Heart right ventricle (tissue), 16 donors: ENCODE measurements at regions not wholly inside any gene's neighbourhood (a gene's known extent, or its start where the extent isn't known, plus 50 kb on each side); places are given as distances from the start of the nearest gene placed in this dataset.
"Not testable (repeated sequence)": the region's sequence is repeated elsewhere in the genome, so short reads cannot be mapped to it uniquely, and the experiment has no call there.

Experiments
- ATAC-seq, 8 donors: fragments of 200-7000 bp; cut with Tn5 transposase; one replicate each; pipeline ENCODE4 v1.9.1; 2020; ENCODE audit warnings: mild to moderate bottlenecking in 8 of 8, moderate library complexity in 8 of 8, moderate number of reproducible peaks in 1 of 8
- DNase-seq, 2 donors: peaks; one replicate each; pipeline ENCODE4 v3.0.0-alpha.2; 2020
- H3K27ac ChIP-seq, 10 donors: fragments of 200-600 bp; sonication (generic) in 2 of 10; one replicate each; pipeline versions ENCODE4 v1.5.0 to v1.8.0; 2020 to 2022; ENCODE audit warnings: mild to moderate bottlenecking in 3 of 10
- H3K27me3 ChIP-seq, 7 donors: fragments of 200-600 bp; one replicate each; pipeline ENCODE4 v1.8.0; 2021 to 2022; ENCODE audit warnings: mild to moderate bottlenecking in 2 of 7
- H3K36me3 ChIP-seq, 9 donors: fragments of 200-600 bp; sonication (generic) in 1 of 9; one replicate each; pipeline versions ENCODE4 v1.5.0 to v1.8.0; 2020 to 2022; ENCODE audit warnings: mild to moderate bottlenecking in 2 of 9
- H3K4me1 ChIP-seq, 9 donors: fragments of 200-600 bp; sonication (generic) in 1 of 9; one replicate each; pipeline versions ENCODE4 v1.5.0 to v1.8.0; 2020 to 2022; ENCODE audit warnings: mild to moderate bottlenecking in 4 of 9
- H3K4me3 ChIP-seq, 10 donors: fragments of 200-600 bp; sonication (generic) in 2 of 10; one replicate each; pipeline versions ENCODE4 v1.5.0 to v1.8.0; 2020 to 2022; ENCODE audit warnings: mild to moderate bottlenecking in 7 of 10, moderate library complexity in 2 of 10
- H3K9me3 ChIP-seq, 11 donors: fragments of 200-600 bp in 10 of 11; sonication (generic) in 2 of 11; one replicate each; pipeline versions ENCODE4 v1.5.0 to v1.8.0; 2013 to 2022; ENCODE audit warnings: mild to moderate bottlenecking in 2 of 11, control low read depth in 1 of 11, moderate library complexity in 1 of 11
- WGBS, 2 donors: extraction: QIAGEN DNeasy Blood & Tissue Kit; methylation state at CpG; one replicate each; pipeline ENCODE4 v1.1.7; 2013; ENCODE audit warnings: inconsistent platforms in 1 of 2; 5-methylcytosine and 5-hydroxymethylcytosine counted together
- intact Hi-C, 10 donors: fragments of 100-400 bp; cut with DNase I; formaldehyde crosslinking; loops; one replicate each; pipeline versions ENCODE4 v1.11.1 to v1.14.2; 2022
- donor health status: Arrhythmogenic right ventricular cardiomyopathy.
- donor health status: ischemic (EF 13 %, LVEDD 7.1; RV severe dilation, severe dysfunction).
- donor health status: healthy with polysubstance abuse.
- donor health status: DM: no; HTN: yes; CAD: no.
- donor health status: DM: no; HTN: no; CAD: no.
- donor health status: ischemic (EF 25% LVEDD 6.9; RV normal size, moderate dysfunction).
- donor health status: ischemic (EF 25% LVEDD 5.7; RV mildly dilated, moderate dysfunction).
- donor health status: healthy.
- donor health status: DM: yes; HTN: yes; CAD: no.
- donor health status: Ischemic cardiomyopathy.
- donor health status: ischemic (EF 35%, LVEDD 5.7; RV mildly dilated, moderate dysfunction).
- donor health status: nonischemic (EF 11% LVEDD 7.7; RV severe dilation, severe dysfunction).
- donor health status: DM: yes; HTN: yes; CAD: no.
- donor health status: PGD.
- donor health status: ischemic (EF 29% LVEDD 5.4; RV normal size, mild dysfunction).
- donor health status: nonischemic (EF 23%, LVEDD 6.1; RV moderate dilation, normal function).

DNA sequence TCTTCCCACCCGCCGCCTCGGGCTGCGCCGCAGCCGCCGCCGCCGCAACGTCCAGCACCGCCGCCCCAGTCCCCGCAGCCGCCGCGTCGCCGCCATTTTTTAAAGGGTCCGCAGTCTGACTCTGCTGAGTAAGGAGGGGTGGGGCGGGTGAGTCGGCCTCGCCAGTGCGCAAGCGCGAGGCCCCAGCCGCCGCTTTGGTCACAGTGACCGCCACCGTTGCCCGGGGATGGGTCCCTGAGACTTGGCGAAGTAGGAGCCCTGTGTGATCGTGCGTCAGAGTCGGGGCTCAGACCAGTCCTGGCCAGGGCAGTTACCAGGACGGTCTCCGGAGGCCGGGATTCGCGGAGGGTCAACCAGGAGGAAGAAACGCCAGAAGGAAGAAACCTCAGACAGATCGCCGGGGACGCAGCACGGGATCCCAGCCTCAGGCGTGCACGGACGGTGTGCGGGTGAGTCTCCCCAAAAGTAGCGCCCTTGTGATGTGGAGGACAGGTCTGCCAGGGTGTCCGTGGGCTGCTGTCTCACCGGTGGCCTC is 1414.2 kb upstream of the PCDH10 start:
- peak; percentile 10 to 56 for DNase-seq
- H3K9me3 ChIP-seq, H3K4me1 ChIP-seq, H3K27ac ChIP-seq, H3K4me3 ChIP-seq, H3K36me3 ChIP-seq, intact Hi-C loops, H3K27me3 ChIP-seq, ATAC-seq: not testable (repeated sequence)
- 91 to 99% methylated on average over 16 to 23 of the region's 51 CpGs for WGBS, 2 donors

DNA sequence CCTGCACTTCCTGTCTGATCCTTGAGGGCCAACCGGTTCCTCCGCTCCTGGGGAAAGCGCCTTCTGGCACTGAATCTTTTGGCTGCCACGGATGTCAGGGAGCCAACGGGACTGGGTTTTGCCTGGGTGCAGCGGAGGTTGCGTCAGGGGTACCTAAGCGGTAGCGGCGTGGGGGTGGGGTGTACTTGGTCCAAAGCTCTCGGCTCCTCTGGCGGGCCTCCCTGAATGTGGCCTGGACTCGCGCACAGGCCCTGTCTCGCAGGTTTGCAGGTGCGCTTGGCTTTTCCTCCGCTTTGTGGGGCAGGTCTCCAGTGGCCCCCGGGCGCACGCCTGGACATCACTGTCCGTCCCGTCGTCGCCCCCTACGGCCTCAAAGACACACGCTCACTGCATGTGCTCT is 1410.1 kb upstream of the PCDH10 start:
- H3K27ac ChIP-seq, ATAC-seq, H3K4me3 ChIP-seq, H3K36me3 ChIP-seq, intact Hi-C loops, DNase-seq, H3K4me1 ChIP-seq, H3K9me3 ChIP-seq, H3K27me3 ChIP-seq: not testable (repeated sequence)
- 93 to 96% methylated on average over 18 to 19 of the region's 26 CpGs for WGBS, 2 donors

DNA sequence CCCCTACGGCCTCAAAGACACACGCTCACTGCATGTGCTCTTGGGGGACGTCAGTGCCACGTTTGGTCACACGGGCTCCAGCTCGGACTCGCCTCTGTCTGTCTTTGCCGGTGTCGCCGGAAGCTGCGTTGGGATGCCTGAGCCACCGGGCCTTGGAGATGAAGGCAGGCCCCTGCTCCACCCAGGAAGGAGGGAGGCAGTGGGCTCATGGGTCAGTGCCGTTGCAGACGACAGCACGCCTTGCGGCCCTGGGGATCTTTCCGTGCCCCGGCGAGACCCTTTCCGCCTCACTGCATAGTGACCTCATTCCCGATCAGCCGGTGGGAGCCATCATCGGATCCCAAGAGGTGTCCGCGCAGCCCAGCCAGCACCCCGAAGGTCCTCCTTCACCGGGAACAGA is 1407.3 kb upstream of the PCDH10 start:
- DNase-seq, ATAC-seq, H3K9me3 ChIP-seq, H3K36me3 ChIP-seq, H3K4me1 ChIP-seq, H3K4me3 ChIP-seq, H3K27me3 ChIP-seq, H3K27ac ChIP-seq, intact Hi-C loops: not testable (repeated sequence)
- no CpG with 5 or more reads among the region's 27 CpGs for WGBS, 2 donors

DNA sequence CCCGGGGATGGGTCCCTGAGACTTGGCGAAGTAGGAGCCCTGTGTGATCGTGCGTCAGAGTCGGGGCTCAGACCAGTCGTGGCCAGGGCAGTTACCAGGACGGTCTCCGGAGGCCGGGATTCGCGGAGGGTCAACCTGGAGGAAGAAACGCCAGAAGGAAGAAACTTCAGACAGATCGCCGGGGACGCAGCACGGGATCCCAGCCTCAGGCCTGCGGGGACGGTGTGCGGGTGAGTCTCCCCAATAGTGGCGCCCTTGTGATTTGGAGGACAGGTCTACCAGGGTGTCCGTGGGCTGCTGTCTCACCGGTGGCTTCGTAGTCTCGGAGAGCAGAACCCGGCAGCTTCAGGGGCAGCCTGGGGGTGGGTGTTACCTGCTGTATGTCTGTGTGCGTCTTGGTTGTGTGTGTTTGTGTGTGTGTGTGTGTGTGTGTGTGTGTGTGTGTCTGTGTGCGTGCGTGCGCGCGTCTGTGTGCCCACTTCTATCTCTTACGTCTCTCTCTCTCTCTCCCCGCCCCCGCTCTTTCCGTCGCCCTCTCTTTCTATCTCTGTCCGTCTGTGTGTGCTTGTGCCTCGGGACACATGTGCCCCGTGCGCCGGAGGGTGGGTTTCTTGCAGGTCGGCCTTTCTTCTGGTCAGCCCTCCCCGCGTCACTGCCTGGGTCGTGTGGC is 1406.4 kb upstream of the PCDH10 start:
- 97 to 98% methylated on average over 26 of the region's 45 CpGs for WGBS, 2 donors
- intact Hi-C loops, H3K27ac ChIP-seq, H3K36me3 ChIP-seq, ATAC-seq, H3K4me3 ChIP-seq, H3K9me3 ChIP-seq, H3K27me3 ChIP-seq, H3K4me1 ChIP-seq: not testable (repeated sequence)
- peak in 1 of 2 donors; percentile 41 for DNase-seq

DNA sequence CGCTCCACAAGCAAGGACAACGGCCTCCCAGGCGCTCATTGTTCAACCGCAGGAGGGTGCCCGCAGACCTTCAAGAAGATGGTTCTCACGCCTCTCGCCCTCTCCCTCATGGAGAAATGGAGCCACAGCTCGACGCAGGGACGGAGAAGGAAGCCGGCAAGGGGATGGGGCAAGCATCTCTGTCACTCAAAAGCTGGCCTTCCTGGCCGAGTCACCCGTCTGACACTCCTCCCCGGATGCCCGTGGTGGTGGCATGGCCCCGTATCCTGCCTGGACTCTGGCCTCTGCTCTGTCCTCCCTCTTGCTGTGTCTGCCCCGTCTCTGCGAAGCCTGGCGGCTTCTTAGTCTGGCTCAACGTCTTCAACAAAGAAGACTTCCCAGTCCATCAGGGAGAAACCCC is 1405.7 kb upstream of the PCDH10 start:
- ATAC-seq, H3K4me3 ChIP-seq, H3K9me3 ChIP-seq, DNase-seq, H3K4me1 ChIP-seq, H3K36me3 ChIP-seq, H3K27ac ChIP-seq, intact Hi-C loops, H3K27me3 ChIP-seq: not testable (repeated sequence)
- WGBS, 2 donors, result 95 to 97% methylated on average over 7 to 9 of the region's 20 CpGs

DNA sequence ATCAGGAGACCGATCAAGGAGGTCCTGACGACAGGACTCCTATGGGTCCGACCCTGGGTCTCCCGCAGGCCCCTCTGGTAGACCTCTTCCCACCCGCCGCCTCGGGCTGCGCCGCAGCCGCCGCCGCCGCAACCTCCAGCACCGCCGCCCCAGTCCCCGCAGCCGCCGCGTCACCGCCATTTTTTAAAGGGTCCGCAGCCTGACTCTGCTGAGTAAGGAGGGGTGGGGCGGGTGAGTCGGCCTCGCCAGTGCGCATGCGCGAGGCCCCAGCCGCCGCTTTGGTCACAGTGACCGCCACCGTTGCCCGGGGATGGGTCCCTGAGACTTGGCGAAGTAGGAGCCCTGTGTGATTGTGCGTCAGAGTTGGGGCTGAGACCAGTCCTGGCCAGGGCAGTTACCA is 1401.9 kb upstream of the PCDH10 start:
- WGBS, 2 donors, result 91 to 97% methylated on average over 12 to 16 of the region's 34 CpGs
- DNase-seq, H3K9me3 ChIP-seq, H3K4me1 ChIP-seq, H3K27me3 ChIP-seq, ATAC-seq, H3K4me3 ChIP-seq, H3K27ac ChIP-seq, H3K36me3 ChIP-seq, intact Hi-C loops: not testable (repeated sequence)

DNA sequence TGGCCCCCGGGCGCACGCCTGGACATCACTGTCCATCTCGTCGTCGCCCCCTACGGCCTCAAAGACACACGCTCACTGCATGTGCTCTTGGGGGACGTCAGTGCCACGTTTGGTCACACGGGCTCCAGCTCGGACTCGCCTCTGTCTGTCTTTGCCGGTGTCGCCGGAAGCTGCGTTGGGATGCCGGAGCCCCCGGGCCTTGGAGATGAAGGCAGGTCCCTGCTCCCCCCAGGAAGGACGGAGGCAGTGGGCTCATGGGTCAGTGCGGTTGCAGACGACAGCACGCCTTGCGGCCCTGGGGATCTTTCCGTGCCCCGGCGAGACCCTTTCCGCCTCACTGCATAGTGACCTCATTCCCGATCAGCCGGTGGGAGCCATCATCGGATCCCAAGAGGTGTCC is 1399.9 kb upstream of the PCDH10 start:
- ATAC-seq, H3K9me3 ChIP-seq, H3K4me1 ChIP-seq, H3K27ac ChIP-seq, DNase-seq, H3K4me3 ChIP-seq, H3K36me3 ChIP-seq, H3K27me3 ChIP-seq, intact Hi-C loops: not testable (repeated sequence)
- WGBS, 2 donors, result 89 to 94% methylated on average over 10 to 14 of the region's 31 CpGs

DNA sequence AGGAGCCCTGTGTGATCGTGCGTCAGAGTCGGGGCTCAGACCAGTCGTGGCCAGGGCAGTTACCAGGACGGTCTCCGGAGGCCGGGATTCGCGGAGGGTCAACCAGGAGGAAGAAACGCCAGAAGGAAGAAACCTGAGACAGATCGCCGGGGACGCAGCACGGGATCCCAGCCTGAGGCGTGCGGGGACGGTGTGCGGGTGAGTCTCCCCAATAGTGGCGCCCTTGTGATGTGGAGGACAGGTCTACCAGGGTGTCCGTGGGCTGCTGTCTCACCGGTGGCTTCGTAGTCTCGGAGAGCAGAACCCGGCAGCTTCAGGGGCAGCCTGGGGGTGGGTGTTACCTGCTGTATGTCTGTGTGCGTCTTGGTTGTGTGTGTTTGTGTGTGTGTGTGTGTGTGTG is 1399.1 kb upstream of the PCDH10 start:
- DNase-seq, result peak in 1 of 2 donors; percentile 41
- H3K36me3 ChIP-seq, H3K9me3 ChIP-seq, intact Hi-C loops, H3K27ac ChIP-seq, ATAC-seq, H3K27me3 ChIP-seq, H3K4me1 ChIP-seq, H3K4me3 ChIP-seq: not testable (repeated sequence)
- 87 to 89% methylated on average over 13 to 15 of the region's 25 CpGs for WGBS, 2 donors

DNA sequence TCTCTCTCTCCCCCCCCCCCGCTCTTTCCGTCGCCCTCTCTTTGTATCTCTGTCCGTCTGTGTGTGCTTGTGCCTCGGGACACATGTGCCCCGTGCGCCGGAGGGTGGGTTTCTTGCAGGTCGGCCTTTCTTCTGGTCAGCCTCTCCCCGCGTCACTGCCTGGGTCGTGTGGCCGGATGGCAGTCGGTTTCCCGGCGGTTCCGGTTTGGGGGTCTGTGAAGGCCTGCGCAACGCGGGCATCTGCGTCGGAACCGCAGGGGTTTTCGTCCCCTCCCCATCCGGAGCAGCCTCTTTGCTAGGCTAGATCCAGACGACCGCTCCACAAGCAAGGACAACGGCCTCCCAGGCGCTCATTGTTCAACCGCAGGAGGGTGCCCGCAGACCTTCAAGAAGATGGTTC is 1398.6 kb upstream of the PCDH10 start:
- H3K9me3 ChIP-seq, H3K27me3 ChIP-seq, intact Hi-C loops, ATAC-seq, H3K36me3 ChIP-seq, H3K4me1 ChIP-seq, H3K27ac ChIP-seq, H3K4me3 ChIP-seq: not testable (repeated sequence)
- WGBS, 2 donors, result 93 to 97% methylated on average over 20 to 23 of the region's 31 CpGs
- DNase-seq, result peak in 1 of 2 donors; percentile 59

DNA sequence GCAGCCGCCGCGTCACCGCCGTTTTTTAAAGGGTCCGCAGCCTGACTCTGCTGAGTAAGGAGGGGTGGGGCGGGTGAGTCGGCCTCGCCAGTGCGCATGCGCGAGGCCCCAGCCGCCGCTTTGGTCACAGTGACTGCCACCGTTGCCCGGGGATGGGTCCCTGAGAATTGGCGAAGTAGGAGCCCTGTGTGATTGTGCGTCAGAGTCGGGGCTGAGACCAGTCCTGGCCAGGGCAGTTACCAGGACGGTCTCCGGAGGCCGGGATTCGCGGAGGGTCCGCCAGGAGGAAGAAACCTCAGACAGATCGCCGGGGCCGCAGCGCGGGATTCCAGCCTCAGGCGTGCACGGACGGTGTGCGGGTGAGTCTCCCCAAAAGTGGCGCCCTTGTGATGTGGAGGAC is 1386.9 kb upstream of the PCDH10 start:
- WGBS, 2 donors, result 96% methylated on average over 10 of the region's 35 CpGs; no CpG with 5 or more reads in 1 of the 2 donors
- intact Hi-C loops, result not testable (repeated sequence)

More for the DNA sequence above, 1386.9 kb upstream of the PCDH10 start:
- H3K4me3 ChIP-seq, H3K27me3 ChIP-seq, H3K27ac ChIP-seq, ATAC-seq, H3K4me1 ChIP-seq, DNase-seq, H3K36me3 ChIP-seq, H3K9me3 ChIP-seq: not testable (repeated sequence)
